Right hindlimb (tissue), 1 donor: ENCODE measurements at regions not wholly inside any gene's neighbourhood (a gene's known extent, or its start where the extent isn't known, plus 50 kb on each side); places are given as distances from the start of the nearest gene placed in this dataset.

Experiments used
- DNase-seq: peaks from one replicate; pipeline ENCODE4 v3.0.0-alpha.2; 2018

- DNase-seq: no peak
Measured at GRCh38 chr7:106196460-106197021, 84.4 kb upstream of the SYPL1 start.

DNA sequence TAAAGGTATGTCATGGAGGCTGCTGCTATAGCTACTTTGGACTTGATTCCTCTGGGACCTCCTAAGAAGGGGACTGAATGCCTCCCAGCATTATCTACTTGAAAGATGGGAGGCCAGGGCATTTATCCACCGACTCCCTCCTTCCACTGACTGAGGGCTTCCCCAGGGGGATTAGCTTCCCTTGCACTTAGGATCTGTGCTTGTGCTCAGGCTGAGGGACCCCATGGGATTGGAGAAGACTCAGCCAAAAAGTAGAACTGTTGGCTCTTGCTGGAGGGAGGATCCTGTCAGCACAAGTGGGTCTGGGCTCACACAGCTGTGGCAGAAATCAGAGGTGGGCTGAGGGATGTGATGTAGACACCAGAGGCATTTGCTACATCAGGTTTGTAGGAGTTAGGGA, 81.5 kb upstream of the SYPL1 start:
- DNase-seq: no peak

DNA sequence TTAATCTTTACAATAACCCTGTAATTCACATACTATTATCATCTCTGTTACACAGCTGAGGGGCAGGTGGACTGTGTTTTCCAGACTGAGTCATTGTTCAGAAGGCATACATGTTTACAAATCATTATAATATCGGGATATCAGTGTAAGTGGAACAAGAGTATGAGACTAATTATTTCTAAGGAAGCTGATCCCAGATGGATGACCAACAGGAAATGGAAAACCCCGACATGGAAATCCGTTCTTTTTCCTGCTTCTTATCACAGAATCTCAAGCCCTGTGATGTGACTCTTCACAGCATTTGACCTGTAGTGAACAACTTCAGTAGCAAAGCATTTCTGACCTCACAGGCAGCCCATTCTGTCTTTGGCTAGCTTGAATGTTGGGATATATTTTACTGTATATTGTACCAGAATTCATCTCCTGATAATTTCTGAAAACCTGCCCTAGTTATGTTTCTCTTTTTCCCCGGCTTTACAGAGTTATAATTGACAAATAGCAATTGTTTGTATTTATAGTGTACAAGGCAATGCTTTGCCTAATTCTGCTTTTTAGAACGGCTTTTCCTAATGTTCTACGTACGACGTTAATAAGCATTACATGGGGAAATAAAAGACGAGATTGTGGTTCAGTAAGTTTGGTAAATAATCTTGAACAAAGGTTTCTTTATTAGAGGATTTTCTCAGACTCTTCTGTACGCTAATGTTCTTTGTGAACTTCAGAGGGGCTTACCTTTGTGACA, 78.6 kb upstream of the SYPL1 start:
- DNase-seq: no peak

GRCh38 chr7:106187613-106188350, 75.7 kb upstream of the SYPL1 start:
- no peak for DNase-seq

GRCh38 chr7:106185719-106186118, 73.6 kb upstream of the SYPL1 start:
- no peak for DNase-seq

- DNase-seq: no peak
Measured at GRCh38 chr7:106183952-106184351, 71.8 kb upstream of the SYPL1 start.

DNA sequence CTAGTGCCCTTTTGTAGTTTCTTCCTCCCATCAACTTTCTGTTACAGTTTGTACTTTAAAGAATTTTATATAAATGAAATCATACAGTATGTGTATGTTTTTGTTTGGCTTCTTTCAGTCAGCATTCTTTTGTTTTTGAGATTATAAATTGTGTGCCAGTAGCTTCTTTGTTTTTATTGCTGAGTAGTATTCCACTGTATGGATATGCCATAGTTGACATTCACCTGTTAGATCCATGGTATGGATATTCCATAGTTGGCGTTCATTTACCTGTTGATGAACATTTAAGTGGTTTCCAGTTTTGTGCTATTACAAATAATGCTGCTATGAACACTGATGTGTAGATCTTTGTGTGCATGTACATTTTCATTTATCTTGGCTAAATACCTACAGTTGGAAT, 70.8 kb upstream of the SYPL1 start:
- no peak for DNase-seq

DNA sequence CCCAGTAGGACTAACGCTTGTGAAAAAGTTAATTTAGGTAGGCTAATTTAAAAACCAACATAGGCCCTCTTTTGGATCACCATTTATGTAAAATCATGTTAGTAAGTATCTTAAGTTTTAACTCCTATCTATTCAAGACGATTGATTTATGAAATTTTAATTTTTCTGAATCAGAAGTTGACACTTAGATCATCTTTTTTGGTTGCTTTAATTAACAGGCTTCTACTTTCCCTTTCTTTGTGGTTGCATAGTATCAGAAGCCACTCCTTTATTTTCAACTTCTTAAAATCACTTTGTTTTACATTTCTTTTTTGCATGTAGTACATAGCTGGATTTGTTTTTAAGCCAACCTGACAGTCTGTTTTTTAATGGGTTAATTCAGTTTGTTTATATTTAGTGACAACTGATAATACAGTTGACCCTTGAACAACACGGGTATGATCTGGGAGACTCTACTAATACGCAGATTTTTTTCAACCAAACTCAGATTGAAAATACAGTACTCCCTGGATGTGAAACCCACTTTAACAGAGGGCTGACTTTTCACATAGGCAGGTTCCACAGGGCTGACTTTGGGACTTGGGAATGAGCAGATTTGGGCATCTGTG, 69.7 kb upstream of the SYPL1 start:
- no peak for DNase-seq

GRCh38 chr7:106180721-106181120, 68.6 kb upstream of the SYPL1 start:
- no peak for DNase-seq

DNA sequence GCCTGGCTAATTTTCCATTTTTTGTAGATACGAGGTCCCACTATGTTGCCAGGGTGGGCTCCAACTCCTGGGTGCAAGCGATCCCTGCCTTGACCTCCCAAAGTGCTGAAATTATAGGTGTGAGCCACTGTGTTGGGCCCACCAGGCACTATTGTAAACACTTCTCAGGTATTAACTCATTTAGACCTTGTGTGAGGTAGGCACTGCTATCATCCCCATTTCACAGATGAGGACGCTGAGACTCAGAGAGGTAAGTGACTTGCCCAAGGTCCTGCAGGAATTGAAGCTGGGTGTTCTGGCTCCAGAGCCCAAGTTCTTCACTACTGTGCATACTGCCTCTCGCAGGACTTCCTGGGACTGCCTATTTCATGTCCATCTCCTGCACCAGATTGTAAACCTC, 67.1 kb upstream of the SYPL1 start:
- DNase-seq: no peak

- DNase-seq: no peak
Measured at GRCh38 chr7:106178593-106179134, 66.6 kb upstream of the SYPL1 start.

- no peak for DNase-seq
Measured at GRCh38 chr7:106177738-106178592, 65.9 kb upstream of the SYPL1 start.

GRCh38 chr7:106177300-106177690, 65.2 kb upstream of the SYPL1 start:
- no peak for DNase-seq

- DNase-seq: peak; percentile 87
Measured at GRCh38 chr7:106176414-106177299, 64.5 kb upstream of the SYPL1 start.

- no peak for DNase-seq
Measured at GRCh38 chr7:106175507-106175906, 63.4 kb upstream of the SYPL1 start.

- no peak for DNase-seq
Measured at GRCh38 chr7:106170651-106171050, 58.5 kb upstream of the SYPL1 start.

- no peak for DNase-seq
Measured at GRCh38 chr7:106169821-106170610, 57.9 kb upstream of the SYPL1 start.

- DNase-seq: no peak
Measured at GRCh38 chr7:106167439-106168136, 55.5 kb upstream of the SYPL1 start.

DNA sequence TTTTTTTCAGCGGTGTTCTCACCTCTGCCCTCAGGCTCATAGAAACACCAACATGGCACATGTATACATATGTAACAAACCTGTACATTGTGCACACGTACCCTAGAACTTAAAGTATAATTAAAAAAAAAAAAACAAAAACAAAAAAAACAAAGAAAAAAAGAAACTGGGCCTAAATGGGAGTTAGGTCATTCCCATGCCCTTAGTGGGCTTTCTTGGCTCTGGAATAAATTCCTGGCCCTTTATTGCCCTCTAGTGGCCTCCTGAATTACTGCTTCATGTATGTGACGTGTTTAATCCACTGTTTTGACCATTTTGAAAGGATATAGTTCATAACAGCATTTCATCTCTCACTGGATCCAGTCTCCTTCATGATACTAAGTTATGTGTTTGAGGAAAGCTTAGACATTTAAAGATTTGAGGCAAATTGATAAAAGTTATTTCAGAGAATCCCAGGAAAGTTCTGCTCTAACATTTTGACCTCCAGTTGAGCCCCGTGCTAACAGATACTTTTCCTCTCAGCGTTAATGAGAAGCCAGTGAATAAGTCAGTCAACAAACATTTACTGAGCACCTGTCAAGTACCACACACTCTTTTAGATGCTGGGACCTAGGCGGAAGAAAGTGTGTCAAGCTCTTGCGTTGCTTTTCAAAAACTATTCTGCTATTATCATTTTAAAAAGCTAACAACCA, 54.7 kb upstream of the SYPL1 start:
- DNase-seq: no peak
